Stimulated activated CD8-positive, alpha-beta memory T cell treated with anti-CD3 and anti-CD28 coated beads, Interleukin-2, amount 100 ng/mL, for 1 hour (primary cell): ENCODE measurements at regions not wholly inside any gene's neighbourhood (a gene's known extent, or its start where the extent isn't known, plus 50 kb on each side); places are given as distances from the start of the nearest gene placed in this dataset.

Experiments
- DNase-seq, 2 donors: peaks; one replicate each; pipeline ENCODE4 v3.0.0-alpha.2; 2020; ENCODE audit warnings: low read depth in 2 of 2

DNA sequence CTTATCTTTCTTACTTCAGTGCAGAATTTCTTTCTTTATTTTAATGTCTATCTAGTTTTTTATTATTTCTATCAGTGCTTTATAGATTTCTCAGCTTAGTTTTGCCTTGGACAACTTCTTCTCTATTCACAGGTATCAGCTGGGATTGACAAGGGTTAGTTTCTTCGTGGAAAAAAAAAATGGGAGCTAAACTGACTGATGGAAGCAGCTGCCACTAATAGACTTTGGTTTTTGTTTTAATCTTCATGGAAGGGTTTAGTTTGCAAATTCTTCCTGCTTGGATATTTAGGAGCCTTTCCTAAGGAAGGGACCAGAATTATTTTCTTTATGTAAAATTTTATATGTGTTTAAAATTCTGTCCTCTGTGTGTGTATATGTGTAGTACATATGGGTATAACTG, 306.1 kb upstream of the FMN2 start:
- no peak for DNase-seq

- no peak for DNase-seq
Observed at GRCh38 chr1:239786464-239786863, 305.2 kb upstream of the FMN2 start.

- no peak for DNase-seq
Observed at GRCh38 chr1:239792157-239792556, 299.5 kb upstream of the FMN2 start.

DNA sequence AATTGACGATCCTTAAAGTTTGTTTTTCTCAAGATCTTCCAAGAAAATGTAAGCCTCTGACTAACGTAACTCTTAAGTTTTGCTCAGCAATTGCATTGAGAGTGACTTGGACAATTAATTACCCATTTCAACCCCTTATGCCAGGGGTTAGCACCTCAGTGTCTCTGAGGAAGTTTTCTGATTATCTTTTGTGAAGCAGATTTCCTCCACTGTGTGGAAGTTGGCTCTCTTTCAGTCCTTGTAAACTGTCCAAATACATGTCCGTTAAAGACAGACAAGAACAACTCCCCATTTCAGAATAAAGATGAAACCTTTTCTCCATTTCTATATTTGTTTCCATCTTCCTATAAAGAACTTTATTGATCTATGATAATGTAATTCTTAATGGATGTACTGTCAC, 296.4 kb upstream of the FMN2 start:
- DNase-seq: no peak

- DNase-seq: no peak
Observed at GRCh38 chr1:239799617-239800016, 292.1 kb upstream of the FMN2 start.

DNA sequence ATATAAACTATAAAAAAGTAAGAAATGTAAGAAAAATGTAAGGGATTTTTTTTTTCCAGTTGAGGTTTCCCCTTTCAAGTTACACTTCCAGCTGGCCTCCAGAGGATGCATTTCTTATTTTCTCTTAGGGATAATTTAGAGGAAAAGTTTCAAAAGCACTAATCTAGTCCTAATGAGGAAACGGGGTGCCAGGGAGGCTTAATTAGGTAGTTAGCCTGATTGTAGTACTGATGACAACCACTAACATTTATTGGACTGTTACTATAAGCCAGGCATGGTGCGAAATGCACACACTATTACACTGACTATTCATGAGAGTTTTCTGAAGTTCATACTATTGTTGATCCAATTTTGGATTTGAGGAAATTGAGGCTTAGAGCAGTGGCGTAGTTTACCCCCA, 290.8 kb upstream of the FMN2 start:
- DNase-seq: no peak

DNA sequence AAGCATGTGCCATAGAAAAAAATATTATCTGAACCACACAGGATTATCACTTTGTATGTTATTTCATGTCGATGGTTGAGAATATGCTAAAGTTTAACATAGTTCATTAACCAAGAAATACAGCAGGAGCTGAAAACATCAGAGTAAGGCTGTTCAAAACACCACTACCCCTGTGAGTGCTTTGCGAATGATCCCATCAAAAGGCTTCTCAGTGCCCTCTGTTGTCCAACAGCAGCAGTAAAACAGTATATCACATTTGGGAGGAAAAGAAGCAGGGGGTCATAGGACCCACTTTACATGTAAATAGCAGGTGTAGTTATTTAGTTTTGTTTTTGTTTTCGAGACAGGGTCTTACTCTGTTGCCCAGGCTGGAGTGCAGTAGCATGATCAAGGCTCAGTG, 289.4 kb upstream of the FMN2 start:
- DNase-seq: no peak

DNA sequence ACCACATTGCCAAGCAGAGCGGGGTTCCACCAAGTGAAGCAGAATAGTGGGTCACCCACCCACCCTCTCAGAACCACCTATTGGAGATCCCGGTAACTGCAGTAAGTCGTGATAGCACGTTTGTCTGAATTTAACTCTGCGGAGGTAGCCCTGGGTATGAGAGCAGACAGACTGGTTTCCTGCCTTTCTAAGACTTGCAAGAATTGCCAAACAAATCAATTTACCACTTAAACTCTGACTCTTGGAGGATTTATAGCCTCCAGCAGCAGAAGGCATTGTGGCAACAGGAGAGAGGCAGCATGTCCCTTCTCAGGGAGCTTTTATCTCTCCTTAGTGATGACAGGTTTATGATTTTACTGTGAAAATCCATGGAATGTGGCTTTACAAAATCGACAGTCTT, 287.9 kb upstream of the FMN2 start:
- no peak for DNase-seq

GRCh38 chr1:239804266-239804665, 287.4 kb upstream of the FMN2 start:
- DNase-seq: no peak

DNA sequence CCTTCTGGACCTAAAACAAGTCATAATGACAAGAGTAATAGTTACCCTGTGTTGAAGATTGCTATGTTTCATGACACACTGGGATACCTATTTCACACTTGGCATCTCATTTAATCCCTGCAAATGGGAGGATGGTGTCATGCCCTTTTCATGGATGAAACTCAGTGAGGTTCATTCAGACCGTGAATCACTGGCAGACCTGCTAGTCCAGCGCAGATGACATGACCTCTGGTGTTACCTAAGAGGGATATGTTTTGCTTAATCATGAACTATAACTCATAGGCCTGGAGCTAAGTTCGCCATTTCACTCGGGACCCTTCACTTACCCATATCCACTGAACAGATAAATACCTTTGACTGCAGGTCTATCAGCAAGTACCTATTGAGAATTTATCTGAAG, 286.6 kb upstream of the FMN2 start:
- no peak for DNase-seq

GRCh38 chr1:239805851-239806772, 285.6 kb upstream of the FMN2 start:
- DNase-seq: no peak

- no peak for DNase-seq
Observed at GRCh38 chr1:239806897-239807296, 284.8 kb upstream of the FMN2 start.

- DNase-seq: no peak
Observed at GRCh38 chr1:239807361-239807760, 284.3 kb upstream of the FMN2 start.

GRCh38 chr1:239810061-239810481, 281.6 kb upstream of the FMN2 start:
- no peak for DNase-seq

DNA sequence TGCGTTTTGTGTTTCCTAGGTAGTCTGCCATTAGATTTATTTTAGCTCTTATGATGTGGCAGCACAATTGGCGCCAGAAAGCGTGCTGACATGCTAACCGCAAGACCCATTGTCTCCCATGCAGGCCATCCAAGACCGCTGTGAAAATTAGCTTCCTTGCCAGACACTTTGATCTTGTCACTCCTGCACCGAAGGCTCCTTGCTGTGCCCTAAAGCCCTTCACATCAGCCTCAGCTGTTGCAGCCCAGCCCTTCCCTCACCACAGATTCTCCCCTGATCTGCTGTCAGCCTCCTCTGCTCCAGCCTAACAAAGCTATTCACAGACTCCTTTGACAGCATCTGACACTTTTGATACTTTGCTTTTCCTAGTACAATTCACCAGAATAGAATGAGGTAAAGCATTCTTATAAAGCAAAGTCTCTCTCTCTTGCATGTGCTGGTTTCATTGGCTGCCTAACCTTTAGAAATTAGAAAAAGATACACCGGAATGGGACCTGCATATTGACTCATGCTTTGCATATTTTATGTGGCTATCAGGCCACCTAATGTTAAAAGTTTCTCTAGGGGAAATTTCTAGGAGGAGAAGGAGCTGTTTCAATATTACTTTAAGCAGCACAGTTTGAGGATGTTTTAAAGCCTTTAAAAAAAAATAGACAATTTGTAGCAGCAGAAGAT, 280.3 kb upstream of the FMN2 start:
- DNase-seq: no peak

- no peak for DNase-seq
Observed at GRCh38 chr1:239812580-239812979, 279.1 kb upstream of the FMN2 start.

DNA sequence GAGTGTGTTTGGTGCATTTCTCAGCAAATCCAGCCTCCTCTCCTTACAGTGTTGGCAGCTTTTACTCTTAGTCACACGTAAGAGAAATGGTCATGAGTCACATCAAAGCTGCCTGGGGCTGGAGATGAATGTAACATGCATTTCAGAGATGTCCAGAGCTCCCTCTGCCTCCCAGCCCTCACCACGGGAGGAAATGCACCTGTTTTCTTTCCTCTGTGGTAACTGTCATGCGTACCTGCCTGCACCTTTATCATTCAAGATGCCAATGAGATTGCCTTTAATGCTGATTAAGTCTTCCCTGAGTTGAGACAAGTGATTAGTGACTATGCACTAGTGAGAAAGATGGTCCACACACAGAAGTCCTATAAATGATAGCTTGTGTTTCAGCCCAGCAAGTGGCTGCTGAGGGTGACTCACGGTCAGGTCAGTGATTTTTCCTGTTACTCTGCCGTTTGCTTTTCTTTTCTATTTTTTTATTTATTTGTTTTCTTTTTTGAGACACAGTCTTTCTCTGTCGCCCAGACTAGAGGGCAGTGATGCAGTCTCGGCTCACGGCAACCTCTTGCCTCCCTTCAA, 277.3 kb upstream of the FMN2 start:
- DNase-seq: no peak

- no peak for DNase-seq
Observed at GRCh38 chr1:239815074-239815473, 276.6 kb upstream of the FMN2 start.

DNA sequence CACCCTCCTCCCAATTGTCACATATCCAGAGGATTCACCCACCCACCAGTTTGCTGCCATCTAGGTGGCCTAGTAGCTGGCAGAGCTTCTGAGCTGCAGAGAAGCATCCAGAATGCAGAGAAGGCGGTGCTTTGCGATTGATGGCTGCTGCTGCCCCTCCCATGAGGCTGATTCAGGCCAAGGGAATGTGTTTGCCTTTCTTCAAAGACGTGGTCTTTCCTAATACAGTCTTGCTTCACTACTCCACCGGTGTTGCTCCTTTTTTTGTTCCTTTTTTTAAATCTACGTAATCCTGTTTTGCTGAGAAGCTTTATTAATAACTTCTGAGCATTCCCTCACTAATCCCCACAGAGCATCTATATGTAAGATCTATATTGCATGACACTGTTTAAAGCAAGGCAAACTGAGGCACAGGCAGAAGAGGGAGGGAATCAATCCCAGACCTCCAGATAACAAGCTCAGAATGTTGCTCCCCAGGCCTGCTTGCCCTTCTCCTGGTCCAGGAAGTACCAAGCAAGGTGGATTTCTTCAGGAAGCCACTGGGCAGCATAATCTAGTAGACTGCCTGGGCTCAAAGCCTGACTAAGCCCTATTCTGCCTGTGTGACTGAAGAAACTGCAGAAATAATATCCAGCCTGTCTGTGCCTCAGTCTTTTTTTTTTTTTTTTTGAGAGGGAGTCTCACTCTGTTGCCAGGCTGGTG, 275.5 kb upstream of the FMN2 start:
- DNase-seq: no peak

DNA sequence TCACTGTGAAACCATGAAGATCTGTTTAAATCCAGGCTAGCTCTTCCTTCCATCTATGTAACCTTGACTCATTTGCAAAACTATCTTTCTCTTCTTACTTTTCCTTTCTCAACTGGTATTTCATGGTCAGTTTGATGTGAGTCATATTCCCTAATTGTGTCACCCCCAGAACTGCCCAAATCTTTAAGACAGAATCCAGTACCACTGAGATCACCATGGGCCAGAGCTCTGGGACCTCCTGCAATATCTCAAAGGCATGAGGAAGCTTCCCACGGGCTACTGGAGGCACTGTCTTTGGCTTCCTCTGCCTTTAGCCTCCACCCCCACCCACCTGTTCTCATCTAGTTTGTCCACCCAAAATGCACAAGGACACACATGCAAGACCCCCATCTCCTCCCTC, 274.4 kb upstream of the FMN2 start:
- DNase-seq: no peak

- no peak for DNase-seq
Observed at GRCh38 chr1:239817801-239818200, 273.9 kb upstream of the FMN2 start.

GRCh38 chr1:239819096-239819495, 272.6 kb upstream of the FMN2 start:
- no peak for DNase-seq
